ENCODE measurements at regions not wholly inside any gene's neighbourhood (a gene's known extent, or its start where the extent isn't known, plus 50 kb on each side); places are given as distances from the start of the nearest gene placed in this dataset.

DNA sequence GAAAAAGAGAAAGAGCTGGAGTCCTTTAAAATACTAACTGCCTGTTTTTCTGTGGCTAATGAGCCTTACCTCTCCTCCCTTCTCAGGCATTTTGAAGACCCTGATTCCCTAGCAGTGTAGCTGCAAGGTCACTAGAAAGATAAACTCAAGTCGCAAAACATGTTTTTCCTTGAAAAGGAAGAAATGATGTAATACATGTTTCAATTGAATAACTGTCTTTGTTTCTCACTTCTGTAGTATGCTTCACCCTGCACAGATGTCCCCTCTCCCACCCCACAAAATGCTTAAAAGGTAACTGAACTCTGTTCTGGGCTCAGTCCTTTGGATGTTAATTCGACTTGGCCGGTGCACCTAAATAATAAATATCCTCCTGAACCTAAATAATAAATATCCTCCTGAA lies 1350.3 kb downstream of the TMEM121 start:
- no peak for TF ChIP-seq POLR2AphosphoS5 (IDR thresholded peaks at IDR 0.05; ENCODE audit: low read depth, low read length)
- no peak for TF ChIP-seq POLR2A (IDR thresholded peaks at IDR 0.05; ENCODE audit: low read depth, low read length)
